Activated naive CD4-positive, alpha-beta T cell treated with anti-CD3 and anti-CD28 coated beads for 36 hours (primary cell): ENCODE measurements at regions not wholly inside any gene's neighbourhood (a gene's known extent, or its start where the extent isn't known, plus 50 kb on each side); places are given as distances from the start of the nearest gene placed in this dataset.

Source experiments
- CTCF ChIA-PET: fragments of 350-600 bp; sonication (Branson Sonifier 250); formaldehyde crosslinking; loops from one replicate; lab custom pipeline; 2021; ENCODE audit warnings: antibody characterized with exemption; lab: Charles Lee
- DNase-seq: peaks from one replicate; pipeline ENCODE4 v3.0.0-alpha.2; 2020
- H3K27ac Mint-ChIP-seq: one replicate; pipeline ENCODE4 v1.8.0; 2021; ENCODE audit warnings: mild to moderate bottlenecking, mixed read lengths
- H3K27me3 Mint-ChIP-seq: one replicate; pipeline ENCODE4 v1.8.0; 2021; ENCODE audit warnings: low read depth, mixed read lengths
- H3K36me3 Mint-ChIP-seq: one replicate; pipeline ENCODE4 v1.8.0; 2021; ENCODE audit warnings: low read depth, mixed read lengths
- H3K4me1 Mint-ChIP-seq: one replicate; pipeline ENCODE4 v1.8.0; 2021; ENCODE audit warnings: low read depth, mixed read lengths
- H3K4me3 Mint-ChIP-seq: one replicate; pipeline ENCODE4 v1.8.0; 2021; ENCODE audit warnings: mild to moderate bottlenecking, moderate library complexity, mixed read lengths
- H3K9me3 Mint-ChIP-seq: one replicate; pipeline ENCODE4 v1.8.0; 2021; ENCODE audit warnings: mixed read lengths
- intact Hi-C: fragments of 100-400 bp; cut with micrococcal nuclease; formaldehyde crosslinking; loops from one replicate; pipeline ENCODE4 v1.15.1; 2023

- H3K36me3 Mint-ChIP-seq, result no peaks in the 10 kb centered on the region
- intact Hi-C loops, result no loop called here
- CTCF ChIA-PET, result no interaction called here
- DNase-seq, result no peak
- H3K4me1 Mint-ChIP-seq, result no peaks in the 10 kb centered on the region
- peaks cover 2% of the 10 kb centered on the region for H3K27me3 Mint-ChIP-seq
- no peak overlapping the region for H3K4me3 Mint-ChIP-seq
- no peaks in the 10 kb centered on the region for H3K9me3 Mint-ChIP-seq
- no peak overlapping the region for H3K27ac Mint-ChIP-seq
Observed at GRCh38 chr11:130709531-130709930, 206.7 kb downstream of the SNX19 start.

GRCh38 chr11:130710021-130710420 is 206.3 kb downstream of the SNX19 start:
- DNase-seq, result no peak
- H3K36me3 Mint-ChIP-seq, result no peaks in the 10 kb centered on the region
- H3K9me3 Mint-ChIP-seq, result no peaks in the 10 kb centered on the region
- CTCF ChIA-PET, result no interaction called here
- no peaks in the 10 kb centered on the region for H3K4me1 Mint-ChIP-seq
- H3K27ac Mint-ChIP-seq, result no peak overlapping the region
- H3K4me3 Mint-ChIP-seq, result no peak overlapping the region
- intact Hi-C loops, result no loop called here
- peaks cover 2% of the 10 kb centered on the region for H3K27me3 Mint-ChIP-seq

- Mint-ChIP-seq H3K27ac (no peak overlapping the region), H3K4me1 (no peaks in the 10 kb centered on the region), H3K36me3 (no peaks in the 10 kb centered on the region), H3K4me3 (no peak overlapping the region), H3K27me3 (peaks cover 2% of the 10 kb centered on the region), H3K9me3 (no peaks in the 10 kb centered on the region)
- CTCF ChIA-PET, result no interaction called here
- DNase-seq, result no peak
- intact Hi-C loops, result no loop called here
Observed at GRCh38 chr11:130710497-130711012, 205.7 kb downstream of the SNX19 start.

GRCh38 chr11:130711193-130711592 is 205.1 kb downstream of the SNX19 start:
- intact Hi-C loops, result no loop called here
- H3K27ac Mint-ChIP-seq, result no peak overlapping the region
- CTCF ChIA-PET, result no interaction called here
- H3K36me3 Mint-ChIP-seq, result no peaks in the 10 kb centered on the region
- no peaks in the 10 kb centered on the region for H3K4me1 Mint-ChIP-seq
- no peaks in the 10 kb centered on the region for H3K9me3 Mint-ChIP-seq
- no peak for DNase-seq
- no peaks in the 10 kb centered on the region for H3K27me3 Mint-ChIP-seq
- H3K4me3 Mint-ChIP-seq, result no peak overlapping the region

GRCh38 chr11:130712480-130712879 is 203.8 kb downstream of the SNX19 start:
- CTCF ChIA-PET, result interaction anchor here (0.7 kb wide), 1 partner anchor 32 kb away, joined by 3 read pairs; no protein-coding TSS in a partner anchor
- Mint-ChIP-seq H3K27ac (no peak overlapping the region), H3K36me3 (no peaks in the 10 kb centered on the region), H3K4me1 (no peaks in the 10 kb centered on the region), H3K9me3 (no peaks in the 10 kb centered on the region), H3K4me3 (no peak overlapping the region), H3K27me3 (no peaks in the 10 kb centered on the region)
- DNase-seq, result no peak
- intact Hi-C loops, result no loop called here

GRCh38 chr11:130715085-130715876 is 201.0 kb downstream of the SNX19 start:
- no peaks in the 10 kb centered on the region for H3K4me1 Mint-ChIP-seq
- CTCF ChIA-PET, result no interaction called here
- H3K4me3 Mint-ChIP-seq, result no peak overlapping the region
- intact Hi-C loops, result no loop called here
- H3K36me3 Mint-ChIP-seq, result no peaks in the 10 kb centered on the region
- no peak overlapping the region for H3K27ac Mint-ChIP-seq
- no peak for DNase-seq
- no peaks in the 10 kb centered on the region for H3K9me3 Mint-ChIP-seq
- H3K27me3 Mint-ChIP-seq, result no peaks in the 10 kb centered on the region

GRCh38 chr11:130715877-130716220 is 200.4 kb downstream of the SNX19 start:
- CTCF ChIA-PET, result no interaction called here
- no peak for DNase-seq
- intact Hi-C loops, result no loop called here
- Mint-ChIP-seq H3K27ac (no peak overlapping the region), H3K4me1 (no peaks in the 10 kb centered on the region), H3K27me3 (no peaks in the 10 kb centered on the region), H3K9me3 (no peaks in the 10 kb centered on the region), H3K4me3 (no peak overlapping the region), H3K36me3 (no peaks in the 10 kb centered on the region)

- CTCF ChIA-PET, result interaction anchor here (0.8 to 1.3 kb wide), 2 partner anchors 10 to 144 kb away, joined by 3 to 5 read pairs; no protein-coding TSS in a partner anchor
Observed at GRCh38 chr11:130718120-130718519, 198.2 kb downstream of the SNX19 start.

GRCh38 chr11:130719220-130719915 is 196.9 kb downstream of the SNX19 start:
- H3K9me3 Mint-ChIP-seq, result no peaks in the 10 kb centered on the region
- DNase-seq, result no peak
- peaks cover 2% of the 10 kb centered on the region for H3K27me3 Mint-ChIP-seq
- H3K27ac Mint-ChIP-seq, result no peak overlapping the region
- H3K4me3 Mint-ChIP-seq, result no peak overlapping the region
- CTCF ChIA-PET, result no interaction called here
- no peaks in the 10 kb centered on the region for H3K36me3 Mint-ChIP-seq
- no peaks in the 10 kb centered on the region for H3K4me1 Mint-ChIP-seq
- intact Hi-C loops, result no loop called here

More at GRCh38 chr11:130718120-130718519, 198.2 kb downstream of the SNX19 start:
- no peak for DNase-seq
- Mint-ChIP-seq H3K27me3 (peaks cover 2% of the 10 kb centered on the region), H3K27ac (no peak overlapping the region), H3K36me3 (no peaks in the 10 kb centered on the region), H3K4me1 (no peaks in the 10 kb centered on the region), H3K9me3 (no peaks in the 10 kb centered on the region), H3K4me3 (no peak overlapping the region)
- intact Hi-C loops, result no loop called here

- Mint-ChIP-seq H3K36me3 (no peaks in the 10 kb centered on the region), H3K9me3 (no peaks in the 10 kb centered on the region), H3K4me3 (no peak overlapping the region), H3K27ac (no peak overlapping the region), H3K27me3 (peaks cover 2% of the 10 kb centered on the region), H3K4me1 (no peaks in the 10 kb centered on the region)
- DNase-seq, result no peak
- CTCF ChIA-PET, result no interaction called here
- intact Hi-C loops, result no loop called here
Observed at GRCh38 chr11:130720232-130721022, 195.9 kb downstream of the SNX19 start.

- H3K9me3 Mint-ChIP-seq, result no peaks in the 10 kb centered on the region
- CTCF ChIA-PET, result no interaction called here
- intact Hi-C loops, result no loop called here
- no peaks in the 10 kb centered on the region for H3K4me1 Mint-ChIP-seq
- no peaks in the 10 kb centered on the region for H3K36me3 Mint-ChIP-seq
- H3K27me3 Mint-ChIP-seq, result peaks cover 2% of the 10 kb centered on the region
- DNase-seq, result no peak
- H3K27ac Mint-ChIP-seq, result no peak overlapping the region
- no peak overlapping the region for H3K4me3 Mint-ChIP-seq
Observed at GRCh38 chr11:130721023-130721681, 195.1 kb downstream of the SNX19 start.

GRCh38 chr11:130721736-130722135 is 194.5 kb downstream of the SNX19 start:
- Mint-ChIP-seq H3K27ac (no peak overlapping the region), H3K27me3 (peaks cover 2% of the 10 kb centered on the region), H3K4me3 (no peak overlapping the region), H3K36me3 (no peaks in the 10 kb centered on the region), H3K4me1 (no peaks in the 10 kb centered on the region), H3K9me3 (no peaks in the 10 kb centered on the region)
- CTCF ChIA-PET, result no interaction called here
- no peak for DNase-seq
- intact Hi-C loops, result no loop called here
